Vagina (tissue), 2 donors: ENCODE measurements at regions not wholly inside any gene's neighbourhood (a gene's known extent, or its start where the extent isn't known, plus 50 kb on each side); places are given as distances from the start of the nearest gene placed in this dataset.

ENCODE experiments used
- POLR2A ChIP-seq, 2 donors: fragments of 450-650 bp; IDR thresholded peaks; one replicate each; pipeline ENCODE4 v1.6.1; 2017; ENCODE audit warnings: antibody characterized with exemption in 2 of 2, mild to moderate bottlenecking in 2 of 2, moderate library complexity in 2 of 2
- POLR2AphosphoS5 ChIP-seq, 2 donors: sonication (generic); formaldehyde crosslinking; IDR thresholded peaks; one replicate each; pipeline ENCODE4 v1.9.0; 2017; ENCODE audit warnings: antibody characterized with exemption in 2 of 2, mild to moderate bottlenecking in 2 of 2, low read depth in 1 of 2; ENCODE audit not compliant: insufficient read depth in 1 of 2
- TF ChIP-seq, protein P1 (sequence below), 3 experiments: fragments of 450-650 bp in 2 of 3; fragments of 200-600 bp in 1 of 3; sonication (generic) in 1 of 3; IDR thresholded peaks; one replicate each; pipeline ENCODE4 v1.5.1; 2017 to 2019; ENCODE audit warnings: antibody characterized with exemption in 3 of 3, mild to moderate bottlenecking in 2 of 3, moderate library complexity in 2 of 3

DNA sequence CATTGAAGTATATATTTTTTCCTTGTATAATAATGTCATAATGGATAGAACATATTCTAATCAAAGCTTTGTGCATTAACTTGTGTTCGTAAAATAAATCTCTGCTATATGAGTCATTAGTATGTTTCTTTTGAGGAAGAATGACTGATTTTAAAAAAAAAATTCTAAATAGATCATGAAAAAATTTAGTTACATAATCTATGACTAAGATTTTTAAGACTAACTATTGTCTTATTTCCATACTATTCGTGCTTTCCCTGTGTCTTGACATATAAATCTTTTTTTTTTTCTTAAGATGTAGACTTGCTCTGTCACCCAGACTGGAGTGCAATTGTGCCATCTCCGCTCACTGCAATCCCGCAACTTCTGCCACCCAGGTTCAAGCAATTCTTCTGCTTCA lies 226.1 kb downstream of the DSEL start:
- TF ChIP-seq POLR2A (IDR thresholded peaks at IDR 0.05) (no peak), POLR2AphosphoS5 (IDR thresholded peaks at IDR 0.05; ENCODE audit: insufficient read depth in 1 of 2, low read depth in 1 of 2) (no peak)
- TF ChIP-seq, protein P1, sequence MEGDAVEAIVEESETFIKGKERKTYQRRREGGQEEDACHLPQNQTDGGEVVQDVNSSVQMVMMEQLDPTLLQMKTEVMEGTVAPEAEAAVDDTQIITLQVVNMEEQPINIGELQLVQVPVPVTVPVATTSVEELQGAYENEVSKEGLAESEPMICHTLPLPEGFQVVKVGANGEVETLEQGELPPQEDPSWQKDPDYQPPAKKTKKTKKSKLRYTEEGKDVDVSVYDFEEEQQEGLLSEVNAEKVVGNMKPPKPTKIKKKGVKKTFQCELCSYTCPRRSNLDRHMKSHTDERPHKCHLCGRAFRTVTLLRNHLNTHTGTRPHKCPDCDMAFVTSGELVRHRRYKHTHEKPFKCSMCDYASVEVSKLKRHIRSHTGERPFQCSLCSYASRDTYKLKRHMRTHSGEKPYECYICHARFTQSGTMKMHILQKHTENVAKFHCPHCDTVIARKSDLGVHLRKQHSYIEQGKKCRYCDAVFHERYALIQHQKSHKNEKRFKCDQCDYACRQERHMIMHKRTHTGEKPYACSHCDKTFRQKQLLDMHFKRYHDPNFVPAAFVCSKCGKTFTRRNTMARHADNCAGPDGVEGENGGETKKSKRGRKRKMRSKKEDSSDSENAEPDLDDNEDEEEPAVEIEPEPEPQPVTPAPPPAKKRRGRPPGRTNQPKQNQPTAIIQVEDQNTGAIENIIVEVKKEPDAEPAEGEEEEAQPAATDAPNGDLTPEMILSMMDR (IDR thresholded peaks at IDR 0.05) = no peak
